Panc1 (cell line): ENCODE measurements at regions not wholly inside any gene's neighbourhood (a gene's known extent, or its start where the extent isn't known, plus 50 kb on each side); places are given as distances from the start of the nearest gene placed in this dataset.

Experiments
- ATAC-seq: fragments of 200-7000 bp; cut with Tn5 transposase; 2 replicates; pipeline ENCODE4 v1.9.1; 2020; ENCODE audit warnings: mild to moderate bottlenecking, moderate library complexity
- BruUV-seq: library from RNA; stranded (reverse); fragments of 400-500 nt; replicated peaks from 2 replicates; lab custom pipeline; 2021; lab: Mats Ljungman, UMichigan
- CTCF ChIA-PET: fragments of 300-600 bp; sonication (Branson Sonifier 250); formaldehyde crosslinking; loops from one replicate; lab custom pipeline; 2022; ENCODE audit warnings: antibody characterized with exemption; lab: Charles Lee
- POLR2A ChIA-PET: fragments of 300-600 bp; sonication (Branson Sonifier 250); formaldehyde crosslinking; loops from one replicate; lab custom pipeline; 2022; ENCODE audit warnings: antibody characterized with exemption; lab: Charles Lee
- DNase-seq: peaks from one replicate; pipeline ENCODE4 v3.0.0-alpha.2; 2010; ENCODE audit warnings: low read depth, low spot score
- H3K27ac ChIP-seq: 2 replicates; pipeline ENCODE4 v1.5.1; 2011; ENCODE audit warnings: mild to moderate bottlenecking, low read length, inconsistent platforms
- H3K27me3 ChIP-seq: fragments of 200-500 bp; sonication (Bioruptor generic); 2 replicates; pipeline ENCODE4 v1.6.0; 2014; ENCODE audit warnings: low read length, inconsistent platforms; ENCODE audit not compliant: control insufficient read depth, insufficient read depth
- H3K36me3 ChIP-seq: fragments of 200-500 bp; sonication (Bioruptor generic); 2 replicates; pipeline ENCODE4 v1.5.1; 2014; ENCODE audit warnings: inconsistent platforms, mild to moderate bottlenecking, low read length, moderate library complexity; ENCODE audit not compliant: control insufficient read depth, insufficient read depth
- H3K4me1 ChIP-seq: 2 replicates; pipeline ENCODE4 v1.5.1; 2011; ENCODE audit warnings: inconsistent platforms, mild to moderate bottlenecking, low read length, moderate library complexity; ENCODE audit not compliant: control insufficient read depth, insufficient read depth
- H3K4me3 ChIP-seq, 2 experiments: 2 replicates each; pipeline ENCODE4 v1.5.1; 2011 to 2012; ENCODE audit warnings: low read depth in 2 of 2, low read length in 2 of 2, mild to moderate bottlenecking in 2 of 2, inconsistent platforms in 1 of 2, moderate library complexity in 1 of 2
- H3K9me3 ChIP-seq: fragments of 200-500 bp; sonication (Bioruptor generic); 2 replicates; pipeline ENCODE4 v1.5.1; 2014; ENCODE audit warnings: low read depth, mild to moderate bottlenecking, inconsistent platforms, low read length, moderate library complexity; ENCODE audit not compliant: control insufficient read depth, insufficient read depth
- CTCF ChIP-seq: fragments of 450-650 bp; IDR thresholded peaks from 2 replicates; pipeline ENCODE4 v1.5.1; 2017; ENCODE audit warnings: mild to moderate bottlenecking
- POLR2AphosphoS5 ChIP-seq: IDR thresholded peaks from 2 replicates; pipeline ENCODE4 v1.6.1; 2012; ENCODE audit warnings: mild to moderate bottlenecking, low read depth, low read length, moderate library complexity
- REST ChIP-seq, 2 experiments: IDR thresholded peaks; 2 replicates each; pipeline ENCODE4 v1.6.1; 2011 to 2012; ENCODE audit warnings: low read depth in 2 of 2, control low read depth in 1 of 2, low read length in 1 of 2, mild to moderate bottlenecking in 1 of 2, moderate library complexity in 1 of 2; ENCODE audit not compliant: insufficient read depth in 1 of 2
- SIN3A ChIP-seq: IDR thresholded peaks from 2 replicates; pipeline ENCODE4 v1.6.1; 2012; ENCODE audit warnings: low read depth, mild to moderate bottlenecking, low read length, moderate library complexity, borderline replicate concordance; ENCODE audit not compliant: insufficient read depth
- TCF7L2 ChIP-seq: IDR thresholded peaks from 2 replicates; pipeline ENCODE4 v1.6.1; 2011; ENCODE audit warnings: mild to moderate bottlenecking, low read depth, low read length, inconsistent platforms
- in situ Hi-C: cut with HindIII; loops from 2 replicates; pipeline ENCODE4 v1.10.0; 2016; ENCODE audit warnings: low sequenced_read_pairs, low pct_unique_long_range_greater_than_20kb
- intact Hi-C: fragments of 100-400 bp; cut with micrococcal nuclease; formaldehyde crosslinking; loops from one replicate; pipeline ENCODE4 v1.10.0; 2022; ENCODE audit not compliant: unreplicated experiment

GRCh38 chr10:79014796-79015195 lies 54.0 kb upstream of the ZMIZ1 start:
- H3K4me3 ChIP-seq: no peak overlapping the region
- H3K27ac ChIP-seq: no peak overlapping the region
- no peaks in the 10 kb centered on the region for H3K36me3 ChIP-seq
- H3K4me1 ChIP-seq: no peaks in the 10 kb centered on the region
- DNase-seq (no peak), ATAC-seq (no peak)
- no peak for TF ChIP-seq REST (IDR thresholded peaks at IDR 0.05; ENCODE audit: insufficient read depth in 1 of 2, low read depth in 2 of 2, low read length in 1 of 2)
- no peak for TF ChIP-seq POLR2AphosphoS5
- TF ChIP-seq CTCF: no peak
- TF ChIP-seq SIN3A: no peak
- TF ChIP-seq TCF7L2: no peak
- POLR2A ChIA-PET: no interaction called here
- in situ Hi-C loops: no loop called here
- CTCF ChIA-PET: no interaction called here
- intact Hi-C loops: no loop called here
- no TSS peak for BruUV-seq
- no peaks in the 10 kb centered on the region; the same call in 1 of the 2 replicates for H3K9me3 ChIP-seq
- H3K27me3 ChIP-seq: no peaks in the 10 kb centered on the region

GRCh38 chr10:79017882-79018520 lies 50.8 kb upstream of the ZMIZ1 start:
- no peaks in the 10 kb centered on the region for H3K36me3 ChIP-seq
- BruUV-seq: no TSS peak
- no peak for ATAC-seq
- no peak for TF ChIP-seq TCF7L2
- TF ChIP-seq POLR2AphosphoS5: no peak
- TF ChIP-seq CTCF: no peak
- no peak for TF ChIP-seq SIN3A
- DNase-seq: no peak
- intact Hi-C loops (no loop called here), in situ Hi-C loops (no loop called here)
- ChIA-PET CTCF (no interaction called here), POLR2A (no interaction called here)
- no peak overlapping the region for H3K27ac ChIP-seq
- H3K9me3 ChIP-seq: no peaks in the 10 kb centered on the region; the same call in 1 of the 2 replicates
- no peaks in the 10 kb centered on the region for H3K4me1 ChIP-seq
- no peak overlapping the region for H3K4me3 ChIP-seq
- H3K27me3 ChIP-seq: no peaks in the 10 kb centered on the region
